ENCODE measurements at regions not wholly inside any gene's neighbourhood (a gene's known extent, or its start where the extent isn't known, plus 50 kb on each side); places are given as distances from the start of the nearest gene placed in this dataset.

DNA sequence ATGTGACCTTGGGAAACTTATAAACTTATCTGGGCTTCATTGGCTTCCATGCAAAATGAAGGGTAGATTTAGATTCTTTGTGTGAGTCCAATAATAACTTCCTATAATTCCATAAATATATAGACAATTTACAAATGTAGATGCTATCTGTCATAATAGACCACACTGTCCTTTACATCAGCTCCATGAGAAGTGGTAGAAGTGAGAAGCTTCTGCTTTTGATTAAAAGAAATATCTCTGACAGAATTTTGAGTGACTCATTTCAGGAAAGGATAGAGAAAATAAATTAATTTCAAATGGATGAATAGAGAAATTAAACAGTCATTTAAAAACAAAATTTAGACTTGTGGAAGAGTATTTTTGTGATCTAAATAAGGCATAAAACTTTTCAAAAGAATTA lies 329.7 kb upstream of the ATP2B1 start:
- no peak overlapping the region for H3K4me3 ChIP-seq (ENCODE audit: low read depth, low read length)
- no peak for DNase-seq (ENCODE audit: low read depth)
- TF ChIP-seq CTCF (IDR thresholded peaks at IDR 0.05; ENCODE audit: insufficient read depth, low read depth, low read length, missing control alignments): no peak

GRCh38 chr12:90037740-90038139 lies 329.1 kb upstream of the ATP2B1 start:
- DNase-seq (ENCODE audit: low read depth): no peak
- H3K4me3 ChIP-seq (ENCODE audit: low read depth, low read length): no peak overlapping the region
- TF ChIP-seq CTCF (IDR thresholded peaks at IDR 0.05; ENCODE audit: insufficient read depth, low read depth, low read length, missing control alignments): no peak

GRCh38 chr12:90036637-90037036 lies 328.0 kb upstream of the ATP2B1 start:
- no peak for DNase-seq (ENCODE audit: low read depth)

GRCh38 chr12:90030726-90031125 lies 322.1 kb upstream of the ATP2B1 start:
- no peak overlapping the region for H3K4me3 ChIP-seq (ENCODE audit: low read depth, low read length)
- DNase-seq (ENCODE audit: low read depth): no peak
- TF ChIP-seq CTCF (IDR thresholded peaks at IDR 0.05; ENCODE audit: insufficient read depth, low read depth, low read length, missing control alignments): no peak

More at GRCh38 chr12:90036637-90037036, 328.0 kb upstream of the ATP2B1 start:
- TF ChIP-seq CTCF (IDR thresholded peaks at IDR 0.05; ENCODE audit: insufficient read depth, low read depth, low read length, missing control alignments): no peak
- no peak overlapping the region for H3K4me3 ChIP-seq (ENCODE audit: low read depth, low read length)

DNA sequence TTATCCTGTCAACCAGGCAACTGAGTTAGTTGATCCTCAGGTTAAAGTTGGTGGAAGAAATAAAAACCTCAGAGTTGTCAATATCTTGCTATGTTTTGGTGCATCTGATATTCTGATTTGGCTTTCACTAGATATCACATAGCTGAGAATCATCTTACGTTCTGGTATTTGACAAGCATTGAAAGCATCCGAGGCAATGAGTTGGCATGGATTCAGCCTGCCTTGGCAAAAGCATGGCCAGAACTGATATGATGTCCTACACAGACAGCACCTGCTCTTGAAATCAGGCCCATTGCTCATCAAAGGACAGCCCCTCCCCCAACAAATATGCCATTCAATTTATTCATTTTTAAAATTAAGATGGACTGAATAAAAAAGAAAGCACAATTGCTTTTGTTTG lies 320.7 kb upstream of the ATP2B1 start:
- no peak for DNase-seq (ENCODE audit: low read depth)
- no peak for TF ChIP-seq CTCF (IDR thresholded peaks at IDR 0.05; ENCODE audit: insufficient read depth, low read depth, low read length, missing control alignments)
- H3K4me3 ChIP-seq (ENCODE audit: low read depth, low read length): no peak overlapping the region

DNA sequence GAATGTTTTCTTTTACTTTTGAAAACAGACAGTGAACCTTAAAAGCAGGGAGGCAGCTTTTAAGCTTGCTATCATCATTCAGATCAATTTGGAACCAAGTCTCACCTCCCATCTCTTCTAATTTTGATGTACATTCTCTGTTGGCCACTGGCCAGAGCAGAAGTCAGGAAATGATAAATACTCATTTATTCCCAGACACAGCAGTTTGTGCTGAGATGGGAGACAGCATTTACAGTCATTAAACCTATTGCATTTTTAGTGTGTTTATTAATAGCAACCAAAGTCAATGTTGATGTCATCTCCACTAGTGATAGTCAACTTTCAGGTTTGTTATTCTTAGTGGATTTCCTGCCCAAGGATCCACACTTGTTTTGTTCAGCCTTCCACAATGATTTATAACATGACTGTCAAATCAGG lies 320.0 kb upstream of the ATP2B1 start:
- no peak overlapping the region for H3K4me3 ChIP-seq (ENCODE audit: low read depth, low read length)
- no peak for TF ChIP-seq CTCF (IDR thresholded peaks at IDR 0.05; ENCODE audit: insufficient read depth, low read depth, low read length, missing control alignments)
- DNase-seq (ENCODE audit: low read depth): no peak

DNA sequence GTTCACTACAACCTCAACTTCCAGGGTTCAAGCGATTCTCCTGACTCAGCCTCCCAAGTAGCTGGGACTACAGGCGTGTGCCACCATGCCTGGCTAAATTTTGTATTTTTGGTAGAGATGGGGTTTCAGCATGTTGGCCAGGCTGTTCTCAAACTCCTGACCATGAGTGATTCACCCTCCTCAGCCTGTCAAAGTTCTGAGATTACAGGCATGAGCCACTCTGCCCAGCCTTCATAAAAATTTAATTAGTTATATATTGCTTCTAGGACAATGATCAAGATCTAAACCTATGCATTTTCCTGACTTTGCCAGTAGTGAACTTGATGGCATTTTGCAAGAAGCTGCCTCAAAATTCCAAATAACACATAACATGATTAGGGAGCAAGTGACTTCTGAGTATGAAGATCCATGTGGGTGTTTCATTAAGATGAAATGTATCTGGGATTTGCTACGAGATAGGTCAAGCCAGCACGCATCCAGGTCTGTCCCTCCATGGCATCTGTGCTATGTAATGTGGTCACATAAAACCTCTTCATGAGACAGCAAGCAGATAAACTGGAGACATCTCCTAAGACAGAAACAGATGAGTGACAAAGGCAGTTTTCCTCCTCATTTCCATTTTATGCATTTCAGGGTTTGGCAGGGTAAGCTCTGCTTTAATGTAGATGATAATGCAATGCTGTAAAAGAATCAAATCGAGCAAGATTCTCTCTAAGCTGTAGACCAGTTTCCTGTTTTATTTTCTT lies 319.4 kb upstream of the ATP2B1 start:
- H3K4me3 ChIP-seq (ENCODE audit: low read depth, low read length): no peak overlapping the region
- DNase-seq (ENCODE audit: low read depth): no peak
- TF ChIP-seq CTCF (IDR thresholded peaks at IDR 0.05; ENCODE audit: insufficient read depth, low read depth, low read length, missing control alignments): no peak
